ENCODE measurements at regions not wholly inside any gene's neighbourhood (a gene's known extent, or its start where the extent isn't known, plus 50 kb on each side); places are given as distances from the start of the nearest gene placed in this dataset.

DNA sequence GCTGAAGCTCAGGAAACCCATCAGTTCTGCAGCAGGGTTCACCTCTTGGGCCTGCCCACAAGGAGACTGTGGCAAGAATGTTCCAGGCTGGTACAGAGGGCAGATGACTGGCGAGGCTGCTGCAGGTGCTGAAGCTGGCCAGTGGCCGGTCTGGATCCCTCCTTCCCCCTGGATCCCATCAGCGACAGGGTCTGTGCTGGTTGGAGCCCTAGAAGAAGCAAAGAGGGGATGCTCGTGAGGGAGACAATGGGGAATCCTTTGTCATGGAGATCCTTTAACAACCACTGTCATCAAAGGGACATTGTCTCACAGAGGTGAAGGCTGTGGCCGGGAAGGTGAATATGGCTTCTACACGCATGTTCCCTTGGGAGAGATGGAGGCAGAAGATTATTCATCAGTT is 211.4 kb upstream of the TMEM132C start:
- DNase-seq = no peak

- no peak for DNase-seq
These were observed 210.7 kb upstream of the TMEM132C start for GRCh38 chr12:128056136-128056801.

DNA sequence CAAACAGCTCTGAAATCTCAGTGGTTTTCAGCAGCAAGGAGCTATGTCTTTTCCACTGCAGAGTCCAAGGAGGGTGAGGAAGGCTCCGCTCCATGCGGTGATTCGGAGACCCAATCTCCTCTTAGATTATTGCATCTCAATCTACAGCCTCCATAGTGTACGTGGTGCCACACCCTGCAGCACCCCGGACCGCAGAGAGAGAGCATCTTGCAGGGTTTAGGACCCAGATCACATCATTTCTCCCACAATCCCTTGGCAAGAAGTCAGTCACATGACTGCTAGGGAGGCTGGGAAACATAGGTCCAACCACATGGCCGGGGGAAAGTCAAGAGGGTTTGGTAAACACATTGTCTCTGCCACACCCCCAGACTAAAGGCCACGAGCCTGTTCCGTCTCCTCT is 209.4 kb upstream of the TMEM132C start:
- DNase-seq = no peak

GRCh38 chr12:128059621-128060370 is 207.2 kb upstream of the TMEM132C start:
- DNase-seq = no peak

DNA sequence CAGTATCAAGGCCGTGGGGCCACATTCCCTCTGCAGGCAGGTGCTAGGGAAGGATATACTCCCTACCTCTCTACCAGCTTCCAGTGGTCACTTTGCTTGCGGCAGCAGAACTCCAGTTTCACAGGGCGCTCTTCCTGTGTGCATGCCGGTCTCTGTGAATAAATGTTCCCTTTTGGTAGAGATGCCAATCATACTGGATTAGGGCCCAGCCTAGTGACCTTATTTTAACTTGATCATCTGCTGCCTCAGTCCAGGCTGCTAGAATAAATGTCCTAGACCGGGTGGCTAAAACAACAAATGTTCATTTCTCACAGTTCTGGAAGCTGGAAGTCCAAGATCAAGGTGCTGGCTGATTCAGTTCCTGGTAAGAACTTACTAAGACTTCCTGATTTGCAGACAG is 198.8 kb upstream of the TMEM132C start:
- no peak for DNase-seq

- DNase-seq = peak; percentile 55
These were observed 197.5 kb upstream of the TMEM132C start for GRCh38 chr12:128069359-128069997.

DNA sequence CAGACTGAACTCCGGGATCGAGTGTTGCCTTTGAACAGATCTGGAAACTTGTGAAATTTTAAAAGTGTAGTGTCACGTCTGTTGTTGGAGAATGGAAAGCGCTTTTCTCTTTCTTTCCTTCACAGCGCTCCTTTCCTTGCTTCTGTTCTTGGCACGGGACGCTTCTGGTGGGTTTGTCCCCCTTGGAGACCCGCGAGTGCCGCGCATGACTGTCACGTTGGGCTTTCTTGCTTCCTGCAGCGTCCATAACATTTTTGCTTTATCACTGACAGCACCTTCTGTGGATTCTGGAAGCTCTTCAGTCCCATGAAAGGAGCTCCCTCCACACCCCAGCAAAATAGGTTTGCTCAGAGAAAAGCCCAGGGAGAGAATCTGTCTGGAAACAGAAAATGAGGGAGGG is 193.0 kb upstream of the TMEM132C start:
- DNase-seq = no peak

DNA sequence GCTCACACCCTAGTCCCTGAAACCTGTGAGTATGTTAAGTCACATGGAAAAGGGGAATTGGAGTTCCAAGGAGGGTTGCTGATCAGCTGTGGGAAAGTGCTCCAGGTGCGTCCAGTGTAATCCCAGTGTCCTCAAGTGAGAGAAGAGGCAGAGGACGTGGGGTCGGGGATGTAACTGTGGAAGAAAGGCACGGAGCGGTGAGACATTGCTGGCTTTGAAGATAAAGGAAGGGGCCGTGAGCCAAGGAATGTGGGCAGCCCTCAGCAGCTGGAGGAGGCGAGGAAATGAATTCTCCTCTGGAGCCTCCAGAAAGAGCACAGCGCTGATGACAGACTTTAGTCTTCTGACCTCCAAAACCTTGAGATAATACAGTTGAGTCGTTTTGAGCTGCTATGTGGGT is 191.6 kb upstream of the TMEM132C start:
- no peak for DNase-seq

- no peak for DNase-seq
These were observed 190.8 kb upstream of the TMEM132C start for GRCh38 chr12:128076188-128076587.

DNA sequence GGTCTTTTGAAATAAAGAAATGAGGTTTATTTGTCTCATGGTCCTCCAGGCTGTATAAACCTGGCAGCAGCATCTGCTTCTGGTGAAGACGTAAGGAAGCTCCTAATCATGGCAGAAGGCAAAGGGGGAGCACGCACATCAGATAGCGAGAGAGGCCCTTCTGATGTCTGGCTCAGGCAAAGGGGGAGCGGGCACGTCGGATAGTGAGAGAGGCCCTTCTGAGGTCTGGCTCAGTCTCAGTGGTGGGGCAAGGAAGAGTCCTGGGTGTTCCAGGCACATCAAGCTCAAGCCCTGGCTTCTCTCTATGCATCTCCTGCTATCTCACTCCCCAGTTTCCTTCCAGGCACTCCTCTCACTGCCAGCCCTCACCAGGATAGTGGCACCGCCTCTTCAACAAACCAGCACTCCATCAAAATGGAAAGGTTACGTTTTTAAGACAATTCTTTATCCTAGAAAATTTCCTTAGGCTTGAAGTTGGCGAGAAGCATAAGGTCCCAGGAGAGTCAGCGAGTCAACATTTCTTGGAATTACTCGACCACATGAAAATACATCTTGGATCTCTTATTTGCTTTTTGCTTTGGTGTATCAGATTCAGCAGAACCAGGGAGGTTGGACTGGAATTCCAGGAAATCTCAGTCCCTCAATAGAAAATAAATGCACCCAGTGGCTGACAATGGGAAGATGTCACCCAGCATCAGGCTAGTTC is 189.6 kb upstream of the TMEM132C start:
- DNase-seq = no peak

GRCh38 chr12:128077917-128078298 is 189.1 kb upstream of the TMEM132C start:
- no peak for DNase-seq

DNA sequence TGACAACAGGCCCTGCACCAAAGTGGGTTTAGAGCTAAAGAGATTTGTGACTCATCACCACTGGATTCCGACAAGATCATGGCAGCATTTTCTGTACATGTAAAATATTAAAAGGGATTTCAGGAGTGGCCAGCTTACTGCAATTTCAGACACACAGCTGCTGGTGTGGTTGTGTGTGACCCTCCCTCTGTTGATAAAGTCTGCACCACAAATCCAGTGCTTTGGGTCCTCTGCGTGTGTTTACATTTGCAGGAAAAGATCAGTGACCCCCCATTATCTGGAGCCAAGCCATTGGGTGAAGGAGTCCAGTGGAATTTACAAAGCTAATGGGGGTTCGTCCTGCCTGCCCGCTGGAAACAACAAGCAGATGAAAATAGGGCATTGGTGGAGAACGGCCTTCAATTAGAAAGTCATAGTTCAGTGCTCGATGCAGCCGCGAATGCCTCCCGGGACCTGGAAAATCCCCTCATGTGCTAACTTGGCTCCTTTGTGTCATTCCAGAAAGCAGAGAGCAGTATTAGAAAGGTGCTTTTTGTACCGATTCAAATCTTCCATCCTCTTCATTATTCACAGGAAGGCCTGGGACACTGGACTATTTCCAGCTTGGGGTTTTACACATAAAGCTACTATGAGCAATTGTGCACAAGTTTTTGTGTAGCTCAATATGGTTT is 188.5 kb upstream of the TMEM132C start:
- DNase-seq = no peak

DNA sequence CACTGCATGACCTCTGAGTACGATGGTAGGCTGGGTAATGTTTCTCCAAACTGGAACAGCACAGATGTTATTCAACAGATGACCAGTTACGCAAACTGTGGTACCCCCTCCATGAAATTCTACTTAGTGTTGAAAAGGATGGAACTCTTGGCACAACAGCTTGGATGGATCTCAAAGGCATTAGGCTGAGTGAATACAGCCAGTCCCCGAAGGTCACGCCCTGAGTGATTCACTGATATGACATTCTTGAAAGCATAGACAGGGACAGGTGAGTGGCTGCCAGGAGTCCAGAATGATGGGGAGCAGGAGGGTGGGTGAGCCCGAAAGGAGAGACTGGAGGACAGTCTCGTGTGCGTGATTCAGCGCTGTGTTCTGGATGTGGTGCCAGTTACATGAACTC is 187.5 kb upstream of the TMEM132C start:
- no peak for DNase-seq

DNA sequence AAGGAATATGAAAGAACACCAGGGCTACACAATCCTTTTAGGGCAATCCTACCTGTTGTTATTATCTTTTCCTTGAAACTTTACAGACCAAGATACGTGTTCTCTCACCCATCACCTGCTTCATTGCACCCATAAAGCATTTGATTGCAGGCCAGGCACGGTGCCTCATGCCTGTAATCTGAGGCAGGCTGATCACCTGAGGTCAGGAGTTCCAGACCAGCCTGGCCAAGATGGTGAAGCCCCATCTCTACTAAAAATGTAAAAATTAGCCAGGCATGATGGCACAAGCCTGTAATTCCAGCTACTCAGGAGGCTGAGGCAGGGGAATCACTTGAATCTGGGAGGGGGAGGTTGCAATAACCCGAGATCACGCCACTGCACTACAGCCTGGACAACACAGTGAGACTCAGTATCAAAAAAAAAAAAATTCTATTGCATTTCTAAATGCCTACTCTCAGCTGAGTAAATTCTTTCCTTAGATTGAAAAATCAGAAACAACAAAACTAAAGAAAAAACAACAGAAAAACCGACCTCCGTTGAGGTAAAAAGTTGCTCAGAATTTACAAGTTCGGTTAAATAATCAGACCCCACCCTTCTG is 183.7 kb upstream of the TMEM132C start:
- no peak for DNase-seq

- no peak for DNase-seq
These were observed 178.0 kb upstream of the TMEM132C start for GRCh38 chr12:128088926-128089325.

GRCh38 chr12:128089961-128090360 is 177.0 kb upstream of the TMEM132C start:
- DNase-seq = no peak

GRCh38 chr12:128091101-128091720 is 175.8 kb upstream of the TMEM132C start:
- DNase-seq = no peak

DNA sequence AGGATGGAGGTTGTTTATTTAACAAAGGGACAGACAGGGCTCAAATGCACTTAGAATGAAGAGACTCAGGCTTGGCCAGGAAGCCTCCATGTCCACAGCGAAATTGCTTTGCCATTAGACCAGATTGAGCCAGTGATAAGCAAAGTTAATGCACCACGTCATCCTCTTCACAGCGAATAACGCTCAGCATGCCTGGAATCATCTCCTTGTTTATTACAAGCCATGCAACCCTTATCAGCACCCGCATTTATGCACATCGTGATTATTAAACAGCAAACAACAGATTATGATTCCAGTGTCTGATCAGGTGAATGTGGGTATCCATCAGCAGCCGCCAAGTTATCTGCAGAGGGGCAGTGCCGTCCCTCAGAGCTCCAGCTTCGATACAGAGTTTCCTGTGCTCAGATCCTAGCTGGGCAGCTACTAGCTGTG is 175.0 kb upstream of the TMEM132C start:
- DNase-seq = no peak

DNA sequence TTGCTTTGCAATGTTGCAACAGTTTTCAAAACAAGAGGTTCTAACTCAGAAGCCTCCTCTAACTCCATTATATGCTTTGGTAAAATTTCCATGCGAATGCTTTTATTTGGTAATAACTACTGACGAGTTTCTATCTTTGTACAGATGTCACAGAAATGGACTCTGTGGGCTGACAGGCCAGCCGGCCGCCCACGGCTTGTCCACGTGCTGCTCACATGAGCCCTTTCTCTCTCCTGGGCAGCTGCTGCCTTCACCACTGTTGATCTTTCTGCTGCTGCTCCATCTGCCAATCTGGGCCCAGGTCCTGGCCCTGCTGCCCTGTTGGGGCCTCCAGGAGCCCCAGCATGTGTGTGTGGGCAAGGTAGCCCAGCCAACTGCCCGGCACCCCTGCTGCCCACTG is 168.2 kb upstream of the TMEM132C start:
- no peak for DNase-seq

- no peak for DNase-seq
These were observed 163.8 kb upstream of the TMEM132C start for GRCh38 chr12:128103152-128103551.

DNA sequence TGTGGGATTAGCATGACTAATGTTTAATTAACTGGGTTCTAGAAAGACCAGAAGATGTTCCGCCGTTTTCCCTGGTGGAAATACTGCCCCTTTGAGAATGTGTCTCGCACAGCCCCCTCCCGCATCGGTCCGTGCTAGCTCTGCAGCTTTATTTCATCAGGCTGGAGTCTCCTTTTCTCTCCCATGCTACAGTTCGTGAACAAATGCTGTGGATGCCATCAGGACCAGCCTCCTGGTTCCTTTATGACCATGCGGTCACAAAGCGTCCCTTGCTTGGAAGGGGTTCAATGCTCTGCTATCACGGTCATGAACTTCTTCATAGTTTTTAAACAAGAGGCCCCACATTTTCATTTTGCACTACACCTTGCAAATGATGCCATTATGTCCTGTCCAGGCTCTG is 157.7 kb upstream of the TMEM132C start:
- no peak for DNase-seq

DNA sequence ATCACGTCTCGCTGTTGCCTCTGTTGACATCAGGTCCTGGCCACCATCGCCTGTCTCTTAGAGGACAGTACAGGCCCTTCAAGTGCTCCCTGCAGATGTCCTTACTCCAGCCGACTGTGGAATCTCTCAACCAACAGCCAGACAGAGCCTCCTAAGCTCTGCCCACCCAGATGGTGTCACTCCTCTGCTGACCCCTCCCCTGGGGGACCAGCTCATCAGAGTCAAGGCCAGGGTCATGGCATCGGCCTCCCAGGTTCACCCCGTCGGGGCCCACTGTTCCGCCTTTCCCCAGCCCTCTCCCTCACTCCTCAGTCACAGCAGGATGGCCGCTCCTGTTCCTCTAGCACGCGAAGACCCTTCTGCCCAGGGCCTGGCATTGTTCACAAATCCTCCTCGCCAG is 157.3 kb upstream of the TMEM132C start:
- DNase-seq = no peak
